C4-2B (cell line): ENCODE measurements at regions not wholly inside any gene's neighbourhood (a gene's known extent, or its start where the extent isn't known, plus 50 kb on each side); places are given as distances from the start of the nearest gene placed in this dataset.

Source experiments
- CTCF ChIP-seq: fragments of 450-650 bp; conservative IDR thresholded peaks from 2 replicates; pipeline ENCODE4 v1.5.1; 2017; ENCODE audit warnings: mild to moderate bottlenecking
- ZFX ChIP-seq: fragments of 450-650 bp; IDR thresholded peaks from 2 replicates; pipeline ENCODE4 v1.6.1; 2017

GRCh38 chr3:102646557-102646956 lies 211.7 kb downstream of the ZPLD1 start:
- TF ChIP-seq CTCF (no peak), ZFX (no peak)
